GM23338 (cell line): ENCODE measurements at regions not wholly inside any gene's neighbourhood (a gene's known extent, or its start where the extent isn't known, plus 50 kb on each side); places are given as distances from the start of the nearest gene placed in this dataset.

Source experiments
- ATAC-seq: fragments of 200-7000 bp; cut with Tn5 transposase; 3 replicates; pipeline ENCODE4 v1.9.1; 2020
- DNase-seq: peaks from one replicate; pipeline ENCODE4 v3.0.0-alpha.2; 2015; ENCODE audit warnings: low spot score
- H2AFZ ChIP-seq: fragments of 200-600 bp; sonication (generic); 2 replicates; pipeline ENCODE4 v1.8.0; 2016; ENCODE audit warnings: antibody characterized with exemption, mild to moderate bottlenecking, moderate library complexity
- H3F3A ChIP-seq: fragments of 200-600 bp; sonication (generic); replicated peaks from 2 replicates; pipeline ENCODE4 v1.8.0; 2017; ENCODE audit warnings: antibody characterized with exemption, mixed run types, low read depth
- H3K27ac ChIP-seq: fragments of 200-600 bp; sonication (generic); 2 replicates; pipeline ENCODE4 v1.6.1; 2016; ENCODE audit warnings: low read depth
- H3K27me3 ChIP-seq: fragments of 200-600 bp; sonication (generic); 2 replicates; pipeline ENCODE4 v1.8.0; 2016; ENCODE audit warnings: mild to moderate bottlenecking, mixed run types, moderate library complexity; ENCODE audit not compliant: insufficient read depth
- H3K36me3 ChIP-seq: fragments of 200-600 bp; sonication (generic); 2 replicates; pipeline ENCODE4 v1.8.0; 2016; ENCODE audit warnings: mild to moderate bottlenecking; ENCODE audit not compliant: insufficient read depth
- H3K4me1 ChIP-seq: fragments of 200-600 bp; sonication (generic); 2 replicates; pipeline ENCODE4 v1.8.0; 2016; ENCODE audit warnings: mild to moderate bottlenecking, moderate library complexity; ENCODE audit not compliant: insufficient read depth
- H3K4me2 ChIP-seq: fragments of 200-600 bp; sonication (generic); 2 replicates; pipeline ENCODE4 v1.7.1; 2017; ENCODE audit warnings: mixed run types
- H3K4me3 ChIP-seq: fragments of 200-600 bp; sonication (generic); 2 replicates; pipeline ENCODE4 v1.6.1; 2016; ENCODE audit warnings: mixed run types
- H3K79me2 ChIP-seq: fragments of 200-600 bp; sonication (generic); replicated peaks from 2 replicates; pipeline ENCODE4 v1.8.0; 2017; ENCODE audit warnings: mild to moderate bottlenecking; ENCODE audit not compliant: insufficient read depth
- H3K9me2 ChIP-seq: fragments of 200-600 bp; sonication (generic); 2 replicates; pipeline ENCODE4 v1.8.0; 2017; ENCODE audit not compliant: insufficient read depth
- H4K20me1 ChIP-seq: fragments of 200-600 bp; sonication (generic); replicated peaks from 2 replicates; pipeline ENCODE4 v1.8.0; 2017; ENCODE audit warnings: mild to moderate bottlenecking; ENCODE audit not compliant: insufficient read depth
- H3K27ac Mint-ChIP-seq: 2 replicates; pipeline ENCODE4 v1.8.0; 2020; ENCODE audit warnings: inconsistent platforms, mild to moderate bottlenecking, moderate library complexity, mixed read lengths
- H3K27me3 Mint-ChIP-seq: 3 replicates; pipeline ENCODE4 v1.8.0; 2022; ENCODE audit warnings: low read depth, mild to moderate bottlenecking, moderate library complexity, mixed read lengths, inconsistent platforms; ENCODE audit not compliant: insufficient read depth, poor library complexity
- H3K36me3 Mint-ChIP-seq: 3 replicates; pipeline ENCODE4 v1.8.0; 2021; ENCODE audit warnings: low read depth, mild to moderate bottlenecking, inconsistent platforms, moderate library complexity, mixed read lengths
- H3K4me1 Mint-ChIP-seq: 3 replicates; pipeline ENCODE4 v1.8.0; 2020; ENCODE audit warnings: mild to moderate bottlenecking, inconsistent platforms, mixed read lengths
- H3K4me3 Mint-ChIP-seq: 3 replicates; pipeline ENCODE4 v1.8.0; 2021; ENCODE audit warnings: moderate library complexity, mild to moderate bottlenecking, inconsistent platforms, mixed read lengths
- H3K9me3 Mint-ChIP-seq: 3 replicates; pipeline ENCODE4 v1.8.0; 2020; ENCODE audit warnings: moderate library complexity, mild to moderate bottlenecking, inconsistent platforms, mixed read lengths
- CTCF ChIP-seq, 2 experiments: fragments of 200-600 bp in 1 of 2; sonication (generic) in 1 of 2; conservative IDR thresholded peaks; 2 replicates each; pipeline versions ENCODE4 v1.5.1 to v1.6.1; 2016 to 2017; ENCODE audit warnings: antibody characterized with exemption in 2 of 2, low read depth in 2 of 2, mild to moderate bottlenecking in 2 of 2, moderate library complexity in 1 of 2
- EZH2 ChIP-seq: fragments of 200-600 bp; sonication (generic); IDR thresholded peaks from one replicate; pipeline ENCODE4 v1.8.0; 2017; ENCODE audit warnings: antibody characterized with exemption, mild to moderate bottlenecking, low read depth; ENCODE audit not compliant: unreplicated experiment
- EZH2phosphoT487 ChIP-seq: fragments of 200-600 bp; sonication (generic); IDR thresholded peaks from one replicate; pipeline ENCODE4 v1.8.1; 2018; ENCODE audit warnings: antibody characterized with exemption; ENCODE audit not compliant: unreplicated experiment
- JUNB ChIP-seq: IDR thresholded peaks from one replicate; pipeline ENCODE4 v1.6.1; 2016; ENCODE audit warnings: antibody characterized with exemption; ENCODE audit not compliant: unreplicated experiment
- NANOG ChIP-seq: IDR thresholded peaks from 2 replicates; pipeline ENCODE4 v1.6.1; 2016; ENCODE audit warnings: antibody characterized with exemption, borderline replicate concordance
- STAT1 ChIP-seq: IDR thresholded peaks from one replicate; pipeline ENCODE4 v1.6.1; 2016; ENCODE audit warnings: antibody characterized with exemption; ENCODE audit not compliant: unreplicated experiment
- ZNF114 ChIP-seq: fragments of 250-450 bp; sonication (Bioruptor Pico); IDR thresholded peaks from 2 replicates; pipeline ENCODE4 v1.5.0; 2020; ENCODE audit warnings: mild to moderate bottlenecking, moderate library complexity
- ZNF331 ChIP-seq: fragments of 250-450 bp; sonication (Bioruptor Pico); IDR thresholded peaks from 2 replicates; pipeline ENCODE4 v1.5.0; 2020; ENCODE audit warnings: low read depth, mild to moderate bottlenecking, moderate library complexity
- ZNF462 ChIP-seq: fragments of 250-450 bp; sonication (Bioruptor Pico); IDR thresholded peaks from 2 replicates; pipeline ENCODE4 v1.5.0; 2020; ENCODE audit warnings: mild to moderate bottlenecking, moderate library complexity

GRCh38 chr2:5175231-5175630 lies 517.0 kb upstream of the SOX11 start:
- H3K4me3 Mint-ChIP-seq, result no peak overlapping the region
- no peaks in the 10 kb centered on the region for H3K79me2 ChIP-seq
- DNase-seq (no peak), ATAC-seq (no peak)
- H3K27me3 Mint-ChIP-seq, result peaks cover 3% of the 10 kb centered on the region
- no peak for TF ChIP-seq ZNF114 (CRISPR knock-in tag)
- TF ChIP-seq CTCF (conservative IDR thresholded peaks at IDR 0.05; ENCODE audit: low read depth in 2 of 2), result no peak
- TF ChIP-seq JUNB, result no peak
- H3K27ac ChIP-seq, result no peak overlapping the region
- no peaks in the 10 kb centered on the region for H4K20me1 ChIP-seq
- H3K4me2 ChIP-seq, result no peak overlapping the region
- H3K4me1 Mint-ChIP-seq, result no peaks in the 10 kb centered on the region
- no peaks in the 10 kb centered on the region for H3K36me3 ChIP-seq
- no peaks in the 10 kb centered on the region for H3K27me3 ChIP-seq
- H3K9me2 ChIP-seq, result no peaks in the 10 kb centered on the region
- no peaks in the 10 kb centered on the region for H3F3A ChIP-seq
- peaks cover 58% of the 10 kb centered on the region for H3K9me3 Mint-ChIP-seq
- no peaks in the 10 kb centered on the region for H3K4me1 ChIP-seq
- H3K36me3 Mint-ChIP-seq, result peaks cover 3% of the 10 kb centered on the region; the same call in 1 of the 3 replicates
- no peak overlapping the region for H3K4me3 ChIP-seq
- H2AFZ ChIP-seq, result no peak overlapping the region
- no peak overlapping the region for H3K27ac Mint-ChIP-seq

GRCh38 chr2:5176764-5177163 lies 515.4 kb upstream of the SOX11 start:
- Histone ChIP-seq H3K36me3 (no peaks in the 10 kb centered on the region), H3K4me2 (no peak overlapping the region), H3K27ac (no peak overlapping the region), H3K9me2 (no peaks in the 10 kb centered on the region), H3K79me2 (no peaks in the 10 kb centered on the region), H3K27me3 (no peaks in the 10 kb centered on the region), H3K4me3 (no peak overlapping the region), H2AFZ (no peak overlapping the region), H3F3A (no peaks in the 10 kb centered on the region), H4K20me1 (no peaks in the 10 kb centered on the region), H3K4me1 (no peaks in the 10 kb centered on the region)
- H3K4me1 Mint-ChIP-seq, result no peaks in the 10 kb centered on the region
- H3K36me3 Mint-ChIP-seq, result peaks cover 3% of the 10 kb centered on the region; the same call in 1 of the 3 replicates
- no peak overlapping the region for H3K4me3 Mint-ChIP-seq
- no peak for DNase-seq
- no peak overlapping the region for H3K27ac Mint-ChIP-seq
- no peak for ATAC-seq
- peaks cover 3% of the 10 kb centered on the region for H3K27me3 Mint-ChIP-seq
- H3K9me3 Mint-ChIP-seq, result peaks cover 66% of the 10 kb centered on the region
- no peak for TF ChIP-seq EZH2phosphoT487
- no peak for TF ChIP-seq ZNF462
- TF ChIP-seq ZNF331, result no peak
- TF ChIP-seq EZH2, result no peak
- no peak for TF ChIP-seq NANOG
- no peak for TF ChIP-seq STAT1
- TF ChIP-seq CTCF (conservative IDR thresholded peaks at IDR 0.05; ENCODE audit: low read depth in 2 of 2), result no peak
